Neural crest cell (in vitro differentiated cells): ENCODE measurements at regions not wholly inside any gene's neighbourhood (a gene's known extent, or its start where the extent isn't known, plus 50 kb on each side); places are given as distances from the start of the nearest gene placed in this dataset.

Source experiments
- DNase-seq: peaks from one replicate; pipeline ENCODE4 v3.0.0; 2021; ENCODE audit warnings: low read depth, mixed read lengths, low spot score
- H3K27ac Mint-ChIP-seq: one replicate; pipeline ENCODE4 v1.8.0; 2021; ENCODE audit warnings: mild to moderate bottlenecking, mixed read lengths; ENCODE audit not compliant: unreplicated experiment
- H3K27me3 Mint-ChIP-seq: 2 replicates; pipeline ENCODE4 v1.8.0; 2021; ENCODE audit warnings: low read depth, mild to moderate bottlenecking, mixed read lengths
- H3K36me3 Mint-ChIP-seq: 2 replicates; pipeline ENCODE4 v1.8.0; 2021; ENCODE audit warnings: low read depth, mild to moderate bottlenecking, mixed read lengths
- H3K4me1 Mint-ChIP-seq: 2 replicates; pipeline ENCODE4 v1.8.0; 2021; ENCODE audit warnings: mixed read lengths
- H3K4me3 Mint-ChIP-seq: one replicate; pipeline ENCODE4 v1.8.0; 2021; ENCODE audit warnings: mild to moderate bottlenecking, mixed read lengths
- H3K9me3 Mint-ChIP-seq: 2 replicates; pipeline ENCODE4 v1.8.0; 2021; ENCODE audit warnings: mixed read lengths
- CTCF ChIP-seq: fragments of 200-600 bp; sonication (generic); conservative IDR thresholded peaks from 2 replicates; pipeline ENCODE4 v1.5.0; 2021; ENCODE audit warnings: antibody characterized with exemption, mild to moderate bottlenecking

- H3K27me3 Mint-ChIP-seq: peaks cover 4% of the 10 kb centered on the region
These were observed 176.2 kb downstream of the IRX2 start for GRCh38 chr5:2575292-2575691.

GRCh38 chr5:2574155-2574554 is 177.3 kb downstream of the IRX2 start:
- Mint-ChIP-seq H3K9me3 (no peaks in the 10 kb centered on the region), H3K4me1 (peaks cover 19% of the 10 kb centered on the region), H3K27ac (no peak overlapping the region), H3K27me3 (peaks cover 4% of the 10 kb centered on the region), H3K36me3 (peaks cover 4% of the 10 kb centered on the region), H3K4me3 (no peak overlapping the region)
- TF ChIP-seq CTCF: no peak
- no peak for DNase-seq

More at GRCh38 chr5:2575292-2575691, 176.2 kb downstream of the IRX2 start:
- no peaks in the 10 kb centered on the region for H3K9me3 Mint-ChIP-seq
- H3K4me1 Mint-ChIP-seq: peaks cover 10% of the 10 kb centered on the region
- H3K36me3 Mint-ChIP-seq: peaks cover under 1% of the 10 kb centered on the region
- TF ChIP-seq CTCF: no peak
- DNase-seq: no peak
- H3K27ac Mint-ChIP-seq: no peak overlapping the region
- no peak overlapping the region for H3K4me3 Mint-ChIP-seq

- H3K27me3 Mint-ChIP-seq: peaks cover 4% of the 10 kb centered on the region
- H3K4me3 Mint-ChIP-seq: no peak overlapping the region
- peaks cover 19% of the 10 kb centered on the region for H3K4me1 Mint-ChIP-seq
- H3K9me3 Mint-ChIP-seq: peaks cover 10% of the 10 kb centered on the region
- H3K27ac Mint-ChIP-seq: no peak overlapping the region
- peaks cover 4% of the 10 kb centered on the region for H3K36me3 Mint-ChIP-seq
- no peak for TF ChIP-seq CTCF
- no peak for DNase-seq
These were observed 180.9 kb downstream of the IRX2 start for GRCh38 chr5:2570586-2570985.

- Mint-ChIP-seq H3K27me3 (peaks cover 4% of the 10 kb centered on the region), H3K36me3 (peaks cover 4% of the 10 kb centered on the region), H3K9me3 (peaks cover 10% of the 10 kb centered on the region), H3K4me3 (no peak overlapping the region), H3K27ac (no peak overlapping the region), H3K4me1 (peaks cover 19% of the 10 kb centered on the region)
- DNase-seq: no peak
- TF ChIP-seq CTCF: no peak
These were observed 181.5 kb downstream of the IRX2 start for GRCh38 chr5:2569774-2570542.

- H3K36me3 Mint-ChIP-seq: peaks cover 4% of the 10 kb centered on the region
- H3K27me3 Mint-ChIP-seq: peaks cover 4% of the 10 kb centered on the region
- H3K27ac Mint-ChIP-seq: no peak overlapping the region
- peaks cover 10% of the 10 kb centered on the region for H3K9me3 Mint-ChIP-seq
- H3K4me3 Mint-ChIP-seq: no peak overlapping the region
- peaks cover 19% of the 10 kb centered on the region for H3K4me1 Mint-ChIP-seq
- no peak for TF ChIP-seq CTCF
- no peak for DNase-seq
These were observed 182.3 kb downstream of the IRX2 start for GRCh38 chr5:2569176-2569575.
